K562 (cell line): ENCODE measurements at regions not wholly inside any gene's neighbourhood (a gene's known extent, or its start where the extent isn't known, plus 50 kb on each side); places are given as distances from the start of the nearest gene placed in this dataset.

ENCODE experiments used
- ATAC-seq: fragments of 200-7000 bp; cut with Tn5 transposase; 3 replicates; pipeline ENCODE4 v1.9.1; 2020; ENCODE audit warnings: moderate library complexity
- BruUV-seq: library from RNA; stranded (reverse); fragments of 400-500 nt; replicated peaks from 2 replicates; lab custom pipeline; 2021; lab: Mats Ljungman, UMichigan
- CTCF ChIA-PET: fragments of 300-600 bp; formaldehyde crosslinking; extraction: SDS; loops from one replicate; lab custom pipeline; 2021; ENCODE audit warnings: low intra/inter-chr PET ratio; lab: Yijun Ruan, JAX
- POLR2A ChIA-PET: fragments of 300-600, 350-650 bp; sonication (Branson Sonifier 250); formaldehyde crosslinking; extraction: SDS; loops from one replicate; lab custom pipeline; 2021; ENCODE audit warnings: antibody characterized with exemption, inconsistent platforms; lab: Yijun Ruan, JAX
- DNase-seq, 4 experiments: peaks; one replicate each; pipeline versions ENCODE4 v3.0.0 to v3.0.0-alpha.2; 2011 to 2018; ENCODE audit warnings: low spot score in 3 of 4, mixed read lengths in 3 of 4; ENCODE audit errors: extremely low read depth in 1 of 4
- FAIRE-seq: peaks from 2 replicates; lab custom pipeline; 2011; peaks lifted over from hg19 to GRCh38; lab: Jason Lieb, UNC
- H2AFZ ChIP-seq: 2 replicates; pipeline ENCODE4 v1.6.0; 2011; ENCODE audit warnings: low read depth, low read length, control low read depth, inconsistent platforms
- H3K27ac ChIP-seq: fragments of 200-600 bp; 3 replicates; pipeline ENCODE4 v1.8.0; 2011; ENCODE audit warnings: low read depth, mild to moderate bottlenecking, control low read depth, inconsistent platforms, low read length, moderate library complexity, mixed read lengths; ENCODE audit errors: extremely low read depth
- H3K27me3 ChIP-seq, 2 experiments: fragments of 300-600 bp in 1 of 2; 2 replicates in 1 of 2; 3 replicates in 1 of 2; pipeline versions ENCODE4 v1.6.0 to v1.8.0; 2011; ENCODE audit warnings: inconsistent platforms in 2 of 2, low read length in 2 of 2, mild to moderate bottlenecking in 1 of 2, mixed read lengths in 1 of 2, moderate library complexity in 1 of 2; ENCODE audit not compliant: control insufficient read depth in 2 of 2, insufficient read depth in 2 of 2
- H3K36me3 ChIP-seq: fragments of 300-600 bp; 3 replicates; pipeline ENCODE4 v1.8.0; 2011; ENCODE audit warnings: mild to moderate bottlenecking, low read length, inconsistent platforms; ENCODE audit not compliant: control insufficient read depth, insufficient read depth
- H3K4me1 ChIP-seq, 2 experiments: fragments of 200-600 bp in 1 of 2; replicated peaks in 1 of 2; 2 replicates in 1 of 2; 3 replicates in 1 of 2; pipeline versions ENCODE4 v1.5.1 to v1.8.0; 2011; ENCODE audit warnings: inconsistent platforms in 2 of 2, low read length in 2 of 2, mild to moderate bottlenecking in 1 of 2, mixed read lengths in 1 of 2, moderate library complexity in 1 of 2; ENCODE audit not compliant: control insufficient read depth in 2 of 2, insufficient read depth in 2 of 2
- H3K4me2 ChIP-seq: 2 replicates; pipeline ENCODE4 v1.6.1; 2011; ENCODE audit warnings: low read length, control low read depth, inconsistent platforms, mixed read lengths; ENCODE audit not compliant: insufficient read depth
- H3K4me3 ChIP-seq: fragments of 200-600 bp; sonication (generic), shearing (Covaris generic); 2 replicates; pipeline ENCODE4 v1.5.1; 2016; ENCODE audit warnings: control low read depth, inconsistent platforms
- H3K79me2 ChIP-seq: fragments of 200-600 bp; 3 replicates; pipeline ENCODE4 v1.8.0; 2011; ENCODE audit warnings: low read length, inconsistent platforms; ENCODE audit not compliant: control insufficient read depth, insufficient read depth
- H3K9ac ChIP-seq, 2 experiments: 2 replicates each; pipeline versions ENCODE4 v1.6.0 to v1.6.1; 2011; ENCODE audit warnings: low read depth in 2 of 2, low read length in 2 of 2, control low read depth in 1 of 2, inconsistent platforms in 1 of 2, mild to moderate bottlenecking in 1 of 2, mixed read lengths in 1 of 2; ENCODE audit not compliant: insufficient read depth in 1 of 2
- H3K9me1 ChIP-seq: one replicate; pipeline ENCODE4 v1.6.0; 2011; ENCODE audit warnings: inconsistent platforms, mild to moderate bottlenecking, low read length, moderate library complexity; ENCODE audit not compliant: control insufficient read depth, insufficient read depth
- H3K9me3 ChIP-seq: replicated peaks from 2 replicates; pipeline ENCODE4 v1.5.1; 2011; ENCODE audit warnings: low read depth, low read length, inconsistent platforms; ENCODE audit not compliant: control insufficient read depth, insufficient read depth
- H4K20me1 ChIP-seq: replicated peaks from 2 replicates; pipeline ENCODE4 v1.6.1; 2011; ENCODE audit warnings: low read length, inconsistent platforms, mixed read lengths; ENCODE audit not compliant: control insufficient read depth, insufficient read depth
- GATAD2B ChIP-seq: fragments of 450-650 bp; IDR thresholded peaks from 2 replicates; pipeline ENCODE4 v1.6.1; 2017; ENCODE audit warnings: mild to moderate bottlenecking, borderline replicate concordance
- MED1 ChIP-seq: sonication (generic); formaldehyde crosslinking; IDR thresholded peaks from 2 replicates; pipeline ENCODE4 v1.8.1; 2023; ENCODE audit warnings: missing genetic modification reagents, borderline replicate concordance
- RFX1 ChIP-seq: fragments of 450-650 bp; IDR thresholded peaks from 2 replicates; pipeline ENCODE4 v1.6.1; 2016; ENCODE audit warnings: mild to moderate bottlenecking, moderate library complexity
- RFX7 ChIP-seq: fragments of 250-450 bp; sonication (Bioruptor Pico); IDR thresholded peaks from 2 replicates; pipeline ENCODE4 v1.5.1; 2021; ENCODE audit warnings: mild to moderate bottlenecking
- SUPT5H ChIP-seq: fragments of 450-650 bp; IDR thresholded peaks from 2 replicates; pipeline ENCODE4 v1.6.1; 2016
- ZNF707 ChIP-seq: fragments of 250-450 bp; sonication (Bioruptor Pico); conservative IDR thresholded peaks from 2 replicates; pipeline ENCODE4 v1.8.0; 2022; ENCODE audit warnings: inconsistent platforms, mild to moderate bottlenecking, moderate library complexity
- WGBS: fragments of 100-300 bp; shearing (Covaris generic); methylation state at CpG from one replicate; pipeline ENCODE4 v1.1.6; 2016; ENCODE audit warnings: low coverage, mixed read lengths; ENCODE audit not compliant: insufficient coverage; ENCODE audit errors: missing lambda C conversion rate; 5-methylcytosine and 5-hydroxymethylcytosine counted together
- in situ Hi-C: fragments of 300-500 bp; cut with MboI; formaldehyde crosslinking; loops from 4 replicates; pipeline ENCODE4 v1.15.0; 2018; ENCODE audit warnings: inconsistent platforms, mixed read lengths
- intact Hi-C: fragments of 100-400 bp; cut with micrococcal nuclease; formaldehyde crosslinking; loops from 2 replicates; pipeline ENCODE4 v1.14.2; 2022
- TF ChIP-seq, protein P1 (sequence below): fragments of 450-650 bp; formaldehyde crosslinking; IDR thresholded peaks from 2 replicates; pipeline ENCODE4 v1.4.0; 2022; ENCODE audit warnings: missing genetic modification characterization
- TF ChIP-seq, protein P2 (sequence below): fragments of 250-450 bp; sonication (Bioruptor Pico); IDR thresholded peaks from 2 replicates; pipeline ENCODE4 v1.4.0; 2020; ENCODE audit warnings: mild to moderate bottlenecking
- TF ChIP-seq, protein P3 (sequence below): sonication (generic); formaldehyde crosslinking; IDR thresholded peaks from 2 replicates; pipeline ENCODE4 v1.8.1; 2023; ENCODE audit warnings: mild to moderate bottlenecking, missing genetic modification reagents, moderate library complexity
- TF ChIP-seq, protein P4 (sequence below): sonication (generic); formaldehyde crosslinking; IDR thresholded peaks from 2 replicates; pipeline ENCODE4 v1.8.1; 2022; ENCODE audit warnings: missing genetic modification reagents
- TF ChIP-seq, protein P5 (sequence below): fragments of 250-450 bp; sonication (Bioruptor Pico); IDR thresholded peaks from 2 replicates; pipeline ENCODE4 v1.8.0; 2021; ENCODE audit warnings: moderate library complexity, mild to moderate bottlenecking, inconsistent platforms
- TF ChIP-seq, protein P6 (sequence below): fragments of 250-450 bp; sonication (Bioruptor Pico); IDR thresholded peaks from 2 replicates; pipeline ENCODE4 v1.8.0; 2022; ENCODE audit warnings: inconsistent platforms, mild to moderate bottlenecking, moderate library complexity, borderline replicate concordance
- TF ChIP-seq, protein P7 (sequence below): fragments of 450-650 bp; formaldehyde crosslinking; IDR thresholded peaks from 2 replicates; pipeline ENCODE4 v1.4.0; 2020; ENCODE audit warnings: mild to moderate bottlenecking, moderate library complexity

DNA sequence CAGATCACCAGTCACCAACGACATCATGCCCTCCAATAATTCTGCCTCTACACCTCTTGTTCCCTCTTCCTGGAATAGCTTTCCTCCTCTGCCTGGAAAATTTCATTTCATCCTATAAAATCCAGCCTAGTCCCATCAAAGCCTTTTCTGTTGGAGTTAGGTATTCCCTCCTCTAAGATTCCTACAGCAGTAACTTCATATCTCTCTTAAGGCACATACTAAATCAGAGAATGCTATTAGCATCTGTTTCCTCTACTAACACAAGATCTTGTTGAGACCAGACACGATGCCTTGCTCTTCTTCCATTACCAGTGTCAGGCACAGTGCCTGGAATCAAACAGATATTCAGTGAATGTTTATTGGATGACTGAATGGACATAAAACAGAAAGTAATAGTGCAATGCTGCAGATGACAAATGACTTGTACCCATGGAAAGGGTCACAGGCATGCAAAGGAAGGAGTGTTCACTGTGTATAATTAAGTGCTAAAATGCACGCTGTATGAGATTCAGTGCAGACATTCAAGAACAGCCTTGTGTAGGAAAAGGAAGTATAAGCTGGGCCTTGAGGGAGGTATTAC is 342.0 kb upstream of the ACVR2A start (continued):
- TF ChIP-seq MED1 (CRISPR knock-in tag), result no peak
- TF ChIP-seq, protein P1, sequence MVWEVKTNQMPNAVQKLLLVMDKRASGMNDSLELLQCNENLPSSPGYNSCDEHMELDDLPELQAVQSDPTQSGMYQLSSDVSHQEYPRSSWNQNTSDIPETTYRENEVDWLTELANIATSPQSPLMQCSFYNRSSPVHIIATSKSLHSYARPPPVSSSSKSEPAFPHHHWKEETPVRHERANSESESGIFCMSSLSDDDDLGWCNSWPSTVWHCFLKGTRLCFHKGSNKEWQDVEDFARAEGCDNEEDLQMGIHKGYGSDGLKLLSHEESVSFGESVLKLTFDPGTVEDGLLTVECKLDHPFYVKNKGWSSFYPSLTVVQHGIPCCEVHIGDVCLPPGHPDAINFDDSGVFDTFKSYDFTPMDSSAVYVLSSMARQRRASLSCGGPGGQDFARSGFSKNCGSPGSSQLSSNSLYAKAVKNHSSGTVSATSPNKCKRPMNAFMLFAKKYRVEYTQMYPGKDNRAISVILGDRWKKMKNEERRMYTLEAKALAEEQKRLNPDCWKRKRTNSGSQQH (CRISPR knock-in tag), result no peak
- no peak for TF ChIP-seq ZNF707
- TF ChIP-seq, protein P2, sequence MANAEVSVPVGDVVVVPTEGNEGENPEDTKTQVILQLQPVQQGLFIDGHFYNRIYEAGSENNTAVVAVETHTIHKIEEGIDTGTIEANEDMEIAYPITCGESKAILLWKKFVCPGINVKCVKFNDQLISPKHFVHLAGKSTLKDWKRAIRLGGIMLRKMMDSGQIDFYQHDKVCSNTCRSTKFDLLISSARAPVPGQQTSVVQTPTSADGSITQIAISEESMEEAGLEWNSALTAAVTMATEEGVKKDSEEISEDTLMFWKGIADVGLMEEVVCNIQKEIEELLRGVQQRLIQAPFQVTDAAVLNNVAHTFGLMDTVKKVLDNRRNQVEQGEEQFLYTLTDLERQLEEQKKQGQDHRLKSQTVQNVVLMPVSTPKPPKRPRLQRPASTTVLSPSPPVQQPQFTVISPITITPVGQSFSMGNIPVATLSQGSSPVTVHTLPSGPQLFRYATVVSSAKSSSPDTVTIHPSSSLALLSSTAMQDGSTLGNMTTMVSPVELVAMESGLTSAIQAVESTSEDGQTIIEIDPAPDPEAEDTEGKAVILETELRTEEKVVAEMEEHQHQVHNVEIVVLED (CRISPR knock-in tag), result no peak
- TF ChIP-seq, protein P3, sequence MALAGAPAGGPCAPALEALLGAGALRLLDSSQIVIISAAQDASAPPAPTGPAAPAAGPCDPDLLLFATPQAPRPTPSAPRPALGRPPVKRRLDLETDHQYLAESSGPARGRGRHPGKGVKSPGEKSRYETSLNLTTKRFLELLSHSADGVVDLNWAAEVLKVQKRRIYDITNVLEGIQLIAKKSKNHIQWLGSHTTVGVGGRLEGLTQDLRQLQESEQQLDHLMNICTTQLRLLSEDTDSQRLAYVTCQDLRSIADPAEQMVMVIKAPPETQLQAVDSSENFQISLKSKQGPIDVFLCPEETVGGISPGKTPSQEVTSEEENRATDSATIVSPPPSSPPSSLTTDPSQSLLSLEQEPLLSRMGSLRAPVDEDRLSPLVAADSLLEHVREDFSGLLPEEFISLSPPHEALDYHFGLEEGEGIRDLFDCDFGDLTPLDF (CRISPR knock-in tag), result no peak
- TF ChIP-seq SUPT5H, result no peak

DNA sequence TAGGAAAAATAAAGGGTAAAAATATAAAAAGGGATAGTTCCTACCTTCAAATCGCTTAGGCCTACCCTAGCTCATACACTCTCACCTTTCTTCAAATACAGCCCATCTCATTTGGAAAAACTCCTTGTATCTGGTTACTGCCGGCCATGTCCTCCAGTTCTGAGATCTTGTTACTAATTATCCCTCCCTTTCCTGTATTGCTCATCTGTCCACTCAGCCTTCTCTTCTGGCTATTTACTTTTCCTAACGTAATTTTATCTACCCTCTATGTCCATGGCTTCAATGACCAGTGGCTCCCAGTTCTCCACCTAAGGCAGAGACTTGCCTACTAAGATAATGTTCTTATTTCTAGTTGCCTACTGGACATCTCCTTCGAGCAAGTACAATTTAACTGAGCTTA is 342.9 kb upstream of the ACVR2A start:
- DNase-seq (no peak), FAIRE-seq (no peak), ATAC-seq (no peak)
- H3K9me1 ChIP-seq, result no peaks in the 10 kb centered on the region
- H3K36me3 ChIP-seq, result no peaks in the 10 kb centered on the region
- no peaks in the 10 kb centered on the region for H4K20me1 ChIP-seq
- no peaks in the 10 kb centered on the region for H3K4me1 ChIP-seq
- no peak overlapping the region for H3K27ac ChIP-seq
- H3K79me2 ChIP-seq, result no peaks in the 10 kb centered on the region
- in situ Hi-C loops (no loop called here), intact Hi-C loops (no loop called here)
- no peak overlapping the region for H2AFZ ChIP-seq
- ChIA-PET CTCF (no interaction called here), POLR2A (no interaction called here)
- H3K4me2 ChIP-seq, result no peak overlapping the region
- no peak overlapping the region for H3K4me3 ChIP-seq
- H3K9ac ChIP-seq, result no peak overlapping the region
- WGBS, result 0% methylated on average over 4 of the region's 4 CpGs
- no peaks in the 10 kb centered on the region for H3K9me3 ChIP-seq
- no peaks in the 10 kb centered on the region for H3K27me3 ChIP-seq
- no TSS peak for BruUV-seq
- TF ChIP-seq, protein P4, sequence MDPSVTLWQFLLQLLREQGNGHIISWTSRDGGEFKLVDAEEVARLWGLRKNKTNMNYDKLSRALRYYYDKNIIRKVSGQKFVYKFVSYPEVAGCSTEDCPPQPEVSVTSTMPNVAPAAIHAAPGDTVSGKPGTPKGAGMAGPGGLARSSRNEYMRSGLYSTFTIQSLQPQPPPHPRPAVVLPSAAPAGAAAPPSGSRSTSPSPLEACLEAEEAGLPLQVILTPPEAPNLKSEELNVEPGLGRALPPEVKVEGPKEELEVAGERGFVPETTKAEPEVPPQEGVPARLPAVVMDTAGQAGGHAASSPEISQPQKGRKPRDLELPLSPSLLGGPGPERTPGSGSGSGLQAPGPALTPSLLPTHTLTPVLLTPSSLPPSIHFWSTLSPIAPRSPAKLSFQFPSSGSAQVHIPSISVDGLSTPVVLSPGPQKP (CRISPR knock-in tag), result no peak
- TF ChIP-seq, protein P5, sequence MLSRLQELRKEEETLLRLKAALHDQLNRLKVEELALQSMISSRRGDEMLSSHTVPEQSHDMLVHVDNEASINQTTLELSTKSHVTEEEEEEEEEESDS (CRISPR knock-in tag), result no peak
- TF ChIP-seq GATAD2B, result no peak
- no peak for TF ChIP-seq RFX7 (CRISPR knock-in tag)
- TF ChIP-seq, protein P6, sequence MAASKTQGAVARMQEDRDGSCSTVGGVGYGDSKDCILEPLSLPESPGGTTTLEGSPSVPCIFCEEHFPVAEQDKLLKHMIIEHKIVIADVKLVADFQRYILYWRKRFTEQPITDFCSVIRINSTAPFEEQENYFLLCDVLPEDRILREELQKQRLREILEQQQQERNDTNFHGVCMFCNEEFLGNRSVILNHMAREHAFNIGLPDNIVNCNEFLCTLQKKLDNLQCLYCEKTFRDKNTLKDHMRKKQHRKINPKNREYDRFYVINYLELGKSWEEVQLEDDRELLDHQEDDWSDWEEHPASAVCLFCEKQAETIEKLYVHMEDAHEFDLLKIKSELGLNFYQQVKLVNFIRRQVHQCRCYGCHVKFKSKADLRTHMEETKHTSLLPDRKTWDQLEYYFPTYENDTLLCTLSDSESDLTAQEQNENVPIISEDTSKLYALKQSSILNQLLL (CRISPR knock-in tag), result no peak
- TF ChIP-seq RFX1, result no peak
- TF ChIP-seq, protein P7, sequence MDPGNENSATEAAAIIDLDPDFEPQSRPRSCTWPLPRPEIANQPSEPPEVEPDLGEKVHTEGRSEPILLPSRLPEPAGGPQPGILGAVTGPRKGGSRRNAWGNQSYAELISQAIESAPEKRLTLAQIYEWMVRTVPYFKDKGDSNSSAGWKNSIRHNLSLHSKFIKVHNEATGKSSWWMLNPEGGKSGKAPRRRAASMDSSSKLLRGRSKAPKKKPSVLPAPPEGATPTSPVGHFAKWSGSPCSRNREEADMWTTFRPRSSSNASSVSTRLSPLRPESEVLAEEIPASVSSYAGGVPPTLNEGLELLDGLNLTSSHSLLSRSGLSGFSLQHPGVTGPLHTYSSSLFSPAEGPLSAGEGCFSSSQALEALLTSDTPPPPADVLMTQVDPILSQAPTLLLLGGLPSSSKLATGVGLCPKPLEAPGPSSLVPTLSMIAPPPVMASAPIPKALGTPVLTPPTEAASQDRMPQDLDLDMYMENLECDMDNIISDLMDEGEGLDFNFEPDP (CRISPR knock-in tag), result no peak
